HG03469 (cell line): ENCODE measurements at regions not wholly inside any gene's neighbourhood (a gene's known extent, or its start where the extent isn't known, plus 50 kb on each side); places are given as distances from the start of the nearest gene placed in this dataset.
"Not testable (repeated sequence)": the region's sequence is repeated elsewhere in the genome, so short reads cannot be mapped to it uniquely, and the experiment has no call there.

Experiments used
- ATAC-seq: cut with Tn5 transposase; IDR thresholded peaks from one replicate; pipeline ENCODE4 v1.9.1; 2021; ENCODE audit warnings: mild to moderate bottlenecking, moderate library complexity, moderate number of reproducible peaks; ENCODE audit not compliant: unreplicated experiment

GRCh38 chr3:164397462-164397861, 680.8 kb downstream of the SI start:
- ATAC-seq = no peak

- no peak for ATAC-seq
These were observed 685.1 kb downstream of the SI start for GRCh38 chr3:164393171-164393570.

- no peak for ATAC-seq
These were observed 688.2 kb downstream of the SI start for GRCh38 chr3:164390046-164390445.

GRCh38 chr3:164387236-164387635, 691.1 kb downstream of the SI start:
- ATAC-seq = no peak

GRCh38 chr3:164380156-164380555, 698.1 kb downstream of the SI start:
- no peak for ATAC-seq

GRCh38 chr3:164377466-164377865, 700.8 kb downstream of the SI start:
- ATAC-seq = no peak

GRCh38 chr3:164375995-164376394, 702.3 kb downstream of the SI start:
- ATAC-seq = no peak

- ATAC-seq = no peak
These were observed 702.8 kb downstream of the SI start for GRCh38 chr3:164375538-164375937.

- ATAC-seq = no peak
These were observed 706.6 kb downstream of the SI start for GRCh38 chr3:164371681-164372080.

- no peak for ATAC-seq
These were observed 707.3 kb downstream of the SI start for GRCh38 chr3:164370970-164371369.

GRCh38 chr3:164365242-164365641, 713.1 kb downstream of the SI start:
- ATAC-seq = no peak

- ATAC-seq = no peak
These were observed 714.2 kb downstream of the SI start for GRCh38 chr3:164364111-164364510.

- ATAC-seq = no peak
These were observed 717.4 kb downstream of the SI start for GRCh38 chr3:164360738-164361406.

- ATAC-seq = no peak
These were observed 718.2 kb downstream of the SI start for GRCh38 chr3:164360078-164360578.

GRCh38 chr3:164352991-164353390, 725.3 kb downstream of the SI start:
- ATAC-seq = no peak

GRCh38 chr3:164351131-164351530, 727.2 kb downstream of the SI start:
- ATAC-seq = no peak

GRCh38 chr3:164342206-164342605, 736.1 kb downstream of the SI start:
- not testable (repeated sequence) for ATAC-seq

GRCh38 chr3:164341086-164341485, 737.2 kb downstream of the SI start:
- no peak for ATAC-seq

GRCh38 chr3:164340273-164340672, 738.0 kb downstream of the SI start:
- ATAC-seq = no peak

GRCh38 chr3:164332831-164333802, 745.2 kb downstream of the SI start:
- no peak for ATAC-seq

- ATAC-seq = no peak
These were observed 751.6 kb downstream of the SI start for GRCh38 chr3:164326714-164327113.

GRCh38 chr3:164320962-164321361, 757.3 kb downstream of the SI start:
- ATAC-seq = no peak
